Fibroblast of villous mesenchyme (primary cell): ENCODE measurements at regions not wholly inside any gene's neighbourhood (a gene's known extent, or its start where the extent isn't known, plus 50 kb on each side); places are given as distances from the start of the nearest gene placed in this dataset.

Experiments
- DNase-seq: peaks from one replicate; pipeline ENCODE4 v3.0.0-alpha.2; 2010; ENCODE audit warnings: low read depth
- H3K4me3 ChIP-seq: 2 replicates; pipeline ENCODE4 v1.5.1; 2011; ENCODE audit warnings: low read depth, mild to moderate bottlenecking, low read length
- TF ChIP-seq, protein P1 (sequence below): IDR thresholded peaks from 2 replicates; pipeline ENCODE4 v1.5.1; 2012; ENCODE audit warnings: low read depth, mild to moderate bottlenecking, low read length; ENCODE audit not compliant: insufficient read depth

DNA sequence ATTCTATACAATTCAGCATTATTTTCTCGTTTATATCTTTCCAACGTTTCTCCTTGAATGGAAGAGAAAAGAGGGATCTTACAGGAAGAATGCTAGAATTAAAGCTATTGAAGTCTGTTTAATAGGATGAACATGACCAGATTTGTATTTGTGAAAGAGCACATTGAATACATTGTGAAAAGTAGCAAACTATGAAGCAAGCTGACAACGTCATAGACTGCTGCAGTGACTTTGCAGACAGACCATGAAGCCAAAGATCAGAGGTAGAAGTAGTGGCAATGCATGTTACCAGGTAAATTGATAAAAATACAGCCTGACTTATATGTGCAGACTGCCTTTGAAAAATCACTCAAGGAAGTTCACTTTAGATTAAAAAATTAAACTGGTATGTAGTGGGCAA lies 146.1 kb downstream of the RASSF9 start:
- H3K4me3 ChIP-seq, result no peak overlapping the region
- TF ChIP-seq, protein P1, sequence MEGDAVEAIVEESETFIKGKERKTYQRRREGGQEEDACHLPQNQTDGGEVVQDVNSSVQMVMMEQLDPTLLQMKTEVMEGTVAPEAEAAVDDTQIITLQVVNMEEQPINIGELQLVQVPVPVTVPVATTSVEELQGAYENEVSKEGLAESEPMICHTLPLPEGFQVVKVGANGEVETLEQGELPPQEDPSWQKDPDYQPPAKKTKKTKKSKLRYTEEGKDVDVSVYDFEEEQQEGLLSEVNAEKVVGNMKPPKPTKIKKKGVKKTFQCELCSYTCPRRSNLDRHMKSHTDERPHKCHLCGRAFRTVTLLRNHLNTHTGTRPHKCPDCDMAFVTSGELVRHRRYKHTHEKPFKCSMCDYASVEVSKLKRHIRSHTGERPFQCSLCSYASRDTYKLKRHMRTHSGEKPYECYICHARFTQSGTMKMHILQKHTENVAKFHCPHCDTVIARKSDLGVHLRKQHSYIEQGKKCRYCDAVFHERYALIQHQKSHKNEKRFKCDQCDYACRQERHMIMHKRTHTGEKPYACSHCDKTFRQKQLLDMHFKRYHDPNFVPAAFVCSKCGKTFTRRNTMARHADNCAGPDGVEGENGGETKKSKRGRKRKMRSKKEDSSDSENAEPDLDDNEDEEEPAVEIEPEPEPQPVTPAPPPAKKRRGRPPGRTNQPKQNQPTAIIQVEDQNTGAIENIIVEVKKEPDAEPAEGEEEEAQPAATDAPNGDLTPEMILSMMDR, result no peak
- DNase-seq, result no peak

GRCh38 chr12:85693093-85693665 lies 143.0 kb downstream of the RASSF9 start:
- H3K4me3 ChIP-seq, result no peak overlapping the region
- DNase-seq, result no peak
- TF ChIP-seq, protein P1, result no peak

- DNase-seq, result no peak
- no peak overlapping the region for H3K4me3 ChIP-seq
- TF ChIP-seq, protein P1, result no peak
Observed at GRCh38 chr12:85695097-85695715, 141.0 kb downstream of the RASSF9 start.

DNA sequence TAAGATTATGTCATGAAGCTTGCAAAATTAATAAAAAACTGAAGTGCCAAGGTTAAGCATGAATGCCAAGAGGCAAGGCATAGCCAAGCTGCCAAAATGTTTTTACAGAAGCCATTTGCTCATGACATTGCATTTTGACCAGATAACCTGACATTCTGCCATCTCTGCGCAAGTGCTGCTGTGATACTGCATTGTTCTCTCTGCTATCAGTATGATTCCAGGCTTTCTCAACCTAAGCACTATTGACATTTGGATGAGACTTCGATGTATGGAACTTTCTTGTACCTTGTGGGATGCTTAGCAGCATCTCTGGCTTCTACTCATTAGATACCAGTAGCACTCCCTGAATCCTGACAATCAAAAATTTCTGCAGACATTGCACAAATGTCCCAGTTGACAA lies 139.2 kb downstream of the RASSF9 start:
- H3K4me3 ChIP-seq, result no peak overlapping the region
- TF ChIP-seq, protein P1, result no peak
- no peak for DNase-seq

DNA sequence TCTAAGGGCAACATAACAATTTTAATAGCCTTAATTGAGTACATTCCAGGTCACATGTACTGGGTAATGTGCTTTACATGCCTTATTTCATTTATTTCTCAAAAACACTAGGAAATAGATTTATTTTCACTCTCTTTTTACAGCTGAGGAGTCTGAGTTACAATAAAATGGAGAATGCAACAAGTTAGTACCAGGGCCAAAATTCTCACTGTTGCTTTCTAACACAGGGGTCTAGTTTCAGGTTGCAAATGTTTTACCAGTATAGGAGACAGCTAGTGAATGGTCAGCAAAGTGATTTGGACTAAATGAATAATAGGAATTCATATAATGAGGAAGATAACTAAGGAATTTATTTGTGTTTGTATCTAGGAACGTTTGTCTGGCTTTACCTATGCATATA lies 137.3 kb downstream of the RASSF9 start:
- TF ChIP-seq, protein P1, result no peak
- H3K4me3 ChIP-seq, result no peak overlapping the region
- no peak for DNase-seq

DNA sequence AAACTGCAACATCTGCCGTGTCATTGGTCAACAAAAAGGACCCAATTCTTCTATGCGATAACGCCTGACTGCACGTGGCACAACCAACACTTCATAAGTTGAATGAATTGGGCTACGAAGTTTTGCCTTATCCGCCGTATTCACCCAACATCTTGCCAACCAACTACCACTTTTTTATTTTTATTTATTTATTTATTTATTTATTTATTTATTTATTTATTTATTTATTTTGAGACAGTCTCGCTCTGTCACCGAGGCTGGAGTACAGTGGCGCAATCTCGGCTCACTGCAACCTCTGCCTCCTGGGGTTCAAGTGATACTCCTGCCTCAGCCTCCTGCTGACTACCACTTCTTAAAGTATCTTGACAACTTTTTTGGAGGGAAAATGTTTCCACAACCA lies 127.4 kb downstream of the RASSF9 start:
- no peak overlapping the region for H3K4me3 ChIP-seq
- TF ChIP-seq, protein P1, result no peak
- DNase-seq, result no peak
